ENCODE measurements at regions not wholly inside any gene's neighbourhood (a gene's known extent, or its start where the extent isn't known, plus 50 kb on each side); places are given as distances from the start of the nearest gene placed in this dataset.

DNA sequence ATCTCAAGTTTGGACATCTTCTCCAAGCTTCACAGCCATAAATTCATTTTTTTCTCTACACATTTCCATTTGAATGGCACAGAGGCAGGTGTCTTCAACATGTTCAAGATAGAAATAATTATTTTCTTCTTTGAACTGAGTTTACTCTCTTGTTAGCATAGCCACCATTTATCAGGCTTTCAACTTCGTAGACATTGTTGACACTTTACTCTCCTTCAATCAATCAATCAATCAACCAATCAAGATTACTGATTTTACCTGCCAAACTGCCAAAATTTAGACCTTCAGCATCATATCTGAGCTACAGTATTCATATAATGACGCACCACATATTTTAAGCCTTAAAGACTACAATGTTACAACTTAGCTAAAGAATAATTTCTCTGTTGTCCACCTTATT lies 300.1 kb upstream of the LUZP2 start:
- ATAC-seq (ENCODE audit: low read depth) = no peak
- CTCF ChIA-PET = no interaction called here
- intact Hi-C loops (cut with micrococcal nuclease) = no loop called here
- DNase-seq = no peak
- TF ChIP-seq, protein P1, sequence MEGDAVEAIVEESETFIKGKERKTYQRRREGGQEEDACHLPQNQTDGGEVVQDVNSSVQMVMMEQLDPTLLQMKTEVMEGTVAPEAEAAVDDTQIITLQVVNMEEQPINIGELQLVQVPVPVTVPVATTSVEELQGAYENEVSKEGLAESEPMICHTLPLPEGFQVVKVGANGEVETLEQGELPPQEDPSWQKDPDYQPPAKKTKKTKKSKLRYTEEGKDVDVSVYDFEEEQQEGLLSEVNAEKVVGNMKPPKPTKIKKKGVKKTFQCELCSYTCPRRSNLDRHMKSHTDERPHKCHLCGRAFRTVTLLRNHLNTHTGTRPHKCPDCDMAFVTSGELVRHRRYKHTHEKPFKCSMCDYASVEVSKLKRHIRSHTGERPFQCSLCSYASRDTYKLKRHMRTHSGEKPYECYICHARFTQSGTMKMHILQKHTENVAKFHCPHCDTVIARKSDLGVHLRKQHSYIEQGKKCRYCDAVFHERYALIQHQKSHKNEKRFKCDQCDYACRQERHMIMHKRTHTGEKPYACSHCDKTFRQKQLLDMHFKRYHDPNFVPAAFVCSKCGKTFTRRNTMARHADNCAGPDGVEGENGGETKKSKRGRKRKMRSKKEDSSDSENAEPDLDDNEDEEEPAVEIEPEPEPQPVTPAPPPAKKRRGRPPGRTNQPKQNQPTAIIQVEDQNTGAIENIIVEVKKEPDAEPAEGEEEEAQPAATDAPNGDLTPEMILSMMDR (IDR thresholded peaks at IDR 0.05) = no peak
- no peak overlapping the region for H3K4me3 Mint-ChIP-seq
- H3K9me3 Mint-ChIP-seq = peaks cover 11% of the 10 kb centered on the region
- POLR2A ChIA-PET = no interaction called here
- no peaks in the 10 kb centered on the region for H3K27me3 Mint-ChIP-seq
- H3K27ac Mint-ChIP-seq = no peak overlapping the region
- H3K4me1 Mint-ChIP-seq = no peaks in the 10 kb centered on the region
- H3K36me3 Mint-ChIP-seq (ENCODE audit: low read depth) = no peaks in the 10 kb centered on the region

DNA sequence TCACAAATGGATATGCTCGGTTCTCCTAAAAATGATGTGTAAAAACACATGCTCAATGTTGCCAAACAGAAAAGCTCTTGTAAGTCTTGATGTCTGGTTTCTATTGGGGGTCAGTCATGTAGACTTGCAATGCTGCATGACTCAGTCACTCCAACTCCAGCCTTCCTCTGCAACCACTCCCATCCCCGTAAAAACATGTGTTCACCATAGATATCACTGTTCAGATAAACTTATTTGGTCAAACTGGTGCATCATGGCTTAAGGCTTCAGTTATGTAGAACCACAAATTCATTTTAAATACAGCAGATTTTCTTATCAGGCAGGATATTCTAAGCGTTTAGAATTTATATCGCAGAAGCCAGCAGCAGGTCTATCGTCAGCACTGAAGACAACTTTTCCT lies 298.4 kb upstream of the LUZP2 start:
- Mint-ChIP-seq H3K27me3 (no peaks in the 10 kb centered on the region), H3K27ac (no peak overlapping the region), H3K9me3 (peaks cover 3% of the 10 kb centered on the region), H3K4me1 (no peaks in the 10 kb centered on the region), H3K4me3 (no peak overlapping the region), H3K36me3 (ENCODE audit: low read depth) (no peaks in the 10 kb centered on the region)
- ATAC-seq (ENCODE audit: low read depth) (no peak), DNase-seq (no peak)
- ChIA-PET CTCF (no interaction called here), POLR2A (no interaction called here)
- TF ChIP-seq, protein P1 (IDR thresholded peaks at IDR 0.05) = no peak
- intact Hi-C loops (cut with micrococcal nuclease) = no loop called here

DNA sequence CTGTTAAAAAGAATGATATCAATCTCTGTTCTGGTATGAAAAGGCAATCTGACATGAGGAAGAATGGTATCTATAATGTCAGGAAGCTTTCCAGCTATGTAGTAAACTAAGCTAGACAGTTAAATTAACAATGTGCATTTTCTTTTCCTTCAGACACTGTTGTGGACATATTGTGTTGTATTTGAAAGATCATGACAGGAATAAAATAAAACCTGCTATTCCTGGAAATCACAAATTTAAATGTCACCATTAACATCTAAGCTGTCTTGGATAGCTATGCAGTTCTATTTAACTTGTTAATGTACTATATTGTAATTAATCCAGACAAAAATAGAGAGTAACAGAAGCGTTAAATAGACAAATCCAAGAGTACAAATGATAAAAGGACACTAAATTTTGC lies 297.4 kb upstream of the LUZP2 start:
- H3K27ac Mint-ChIP-seq = no peak overlapping the region
- intact Hi-C loops (cut with micrococcal nuclease) = no loop called here
- TF ChIP-seq, protein P1 (IDR thresholded peaks at IDR 0.05) = no peak
- ChIA-PET POLR2A (no interaction called here), CTCF (no interaction called here)
- no peaks in the 10 kb centered on the region for H3K27me3 Mint-ChIP-seq
- DNase-seq = no peak
- H3K36me3 Mint-ChIP-seq (ENCODE audit: low read depth) = no peaks in the 10 kb centered on the region
- H3K4me3 Mint-ChIP-seq = no peak overlapping the region
- ATAC-seq (ENCODE audit: low read depth) = no peak
- peaks cover 3% of the 10 kb centered on the region for H3K9me3 Mint-ChIP-seq
- H3K4me1 Mint-ChIP-seq = no peaks in the 10 kb centered on the region

DNA sequence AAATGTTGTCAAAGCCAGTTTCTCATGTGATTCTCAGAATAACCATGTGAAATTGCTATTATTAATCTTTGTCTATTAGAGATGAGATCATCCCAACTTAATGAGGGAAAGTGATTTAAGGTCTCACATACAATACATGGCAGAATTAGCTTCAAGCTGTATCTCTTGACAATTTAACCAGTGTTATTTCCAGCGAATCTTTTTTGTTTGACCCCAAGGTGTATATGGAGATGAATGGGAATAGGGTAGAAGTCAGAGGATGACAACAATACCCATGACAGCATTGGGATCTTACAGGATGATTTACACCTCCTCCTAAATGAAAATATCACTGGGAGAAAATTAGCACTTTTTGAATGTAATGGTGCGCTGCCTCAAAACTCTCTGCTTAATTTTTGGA lies 290.8 kb upstream of the LUZP2 start:
- ChIA-PET CTCF (no interaction called here), POLR2A (no interaction called here)
- no peaks in the 10 kb centered on the region for H3K36me3 Mint-ChIP-seq (ENCODE audit: low read depth)
- H3K27me3 Mint-ChIP-seq = no peaks in the 10 kb centered on the region
- H3K27ac Mint-ChIP-seq = no peak overlapping the region
- H3K9me3 Mint-ChIP-seq = peaks cover 2% of the 10 kb centered on the region
- no peak for DNase-seq
- intact Hi-C loops (cut with micrococcal nuclease) = no loop called here
- ATAC-seq (ENCODE audit: low read depth) = no peak
- TF ChIP-seq, protein P1 (IDR thresholded peaks at IDR 0.05) = no peak
- H3K4me3 Mint-ChIP-seq = no peak overlapping the region
- H3K4me1 Mint-ChIP-seq = no peaks in the 10 kb centered on the region

DNA sequence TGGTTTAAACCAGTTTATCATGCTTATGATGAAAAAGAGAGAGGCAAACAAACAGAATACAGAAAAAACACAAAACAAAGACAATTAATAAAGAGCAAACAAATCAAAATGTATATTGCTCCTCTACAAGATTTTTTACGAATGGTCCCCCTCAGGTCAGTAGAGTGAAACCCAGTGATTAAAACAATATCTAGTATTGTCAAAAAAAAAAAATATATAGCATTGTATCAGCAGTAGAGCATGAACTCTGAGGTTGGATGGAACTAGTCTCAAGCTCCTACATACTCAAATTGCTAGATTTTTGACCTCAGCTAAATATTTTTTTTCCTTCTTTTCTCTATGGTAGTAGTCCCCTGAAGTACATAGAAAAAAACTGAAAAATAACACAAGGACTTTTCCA lies 290.3 kb upstream of the LUZP2 start:
- H3K9me3 Mint-ChIP-seq = peaks cover 2% of the 10 kb centered on the region

More for the DNA sequence above, 290.3 kb upstream of the LUZP2 start:
- ATAC-seq (ENCODE audit: low read depth) (no peak), DNase-seq (no peak)
- TF ChIP-seq, protein P1 (IDR thresholded peaks at IDR 0.05) = no peak
- no peaks in the 10 kb centered on the region for H3K4me1 Mint-ChIP-seq
- intact Hi-C loops (cut with micrococcal nuclease) = no loop called here
- no peak overlapping the region for H3K27ac Mint-ChIP-seq
- no peaks in the 10 kb centered on the region for H3K27me3 Mint-ChIP-seq
- POLR2A ChIA-PET = no interaction called here
- H3K36me3 Mint-ChIP-seq (ENCODE audit: low read depth) = no peaks in the 10 kb centered on the region
- H3K4me3 Mint-ChIP-seq = no peak overlapping the region
- CTCF ChIA-PET = no interaction called here
